Hematopoietic multipotent progenitor cell treated with erythropoietin and hydrocortisone succinate and interleukin-3 and kit ligand, for 15 days (in vitro differentiated cells): ENCODE measurements at regions not wholly inside any gene's neighbourhood (a gene's known extent, or its start where the extent isn't known, plus 50 kb on each side); places are given as distances from the start of the nearest gene placed in this dataset.

ENCODE experiments used
- DNase-seq: peaks from one replicate; pipeline ENCODE4 v3.0.0-alpha.2; 2015; ENCODE audit warnings: low spot score

DNA sequence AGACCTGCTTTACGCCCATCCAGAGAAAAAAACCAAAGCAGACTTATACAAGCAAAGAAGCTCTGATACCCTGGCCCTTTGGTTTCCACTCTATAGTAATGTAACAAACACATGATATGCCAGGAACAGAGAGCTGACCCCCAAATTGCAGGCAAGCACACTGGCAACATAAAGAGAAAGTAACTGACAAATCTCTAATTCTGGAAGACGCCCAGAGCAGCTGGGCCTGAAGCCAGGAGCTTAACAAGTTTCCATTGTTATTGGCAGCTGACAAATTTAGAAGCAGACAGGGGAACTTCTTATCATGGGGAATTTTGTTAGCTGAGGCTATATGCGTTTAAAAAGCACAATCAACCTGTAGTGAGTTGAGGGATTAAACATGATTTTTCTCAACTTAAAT is 158.0 kb downstream of the DLEU7 start:
- peak; percentile 4 for DNase-seq

DNA sequence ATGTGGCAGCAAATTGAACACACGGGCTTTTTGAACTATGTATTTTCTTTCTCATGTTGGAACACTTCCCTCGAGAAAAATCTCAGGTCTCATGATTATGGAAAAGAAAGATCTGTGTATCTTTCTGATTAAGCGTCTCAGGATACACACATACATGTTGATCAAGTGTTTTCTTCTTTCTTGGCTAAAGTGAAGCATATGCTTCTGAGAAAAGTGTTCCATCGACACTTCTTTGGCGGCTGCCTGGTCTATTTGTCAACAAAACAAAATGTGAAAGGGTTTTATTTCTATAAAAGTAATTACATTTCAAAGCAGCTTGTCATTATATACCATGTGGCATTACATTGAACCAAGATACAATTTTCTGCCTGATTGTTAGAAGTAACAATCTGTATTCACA is 157.5 kb downstream of the DLEU7 start:
- no peak for DNase-seq

DNA sequence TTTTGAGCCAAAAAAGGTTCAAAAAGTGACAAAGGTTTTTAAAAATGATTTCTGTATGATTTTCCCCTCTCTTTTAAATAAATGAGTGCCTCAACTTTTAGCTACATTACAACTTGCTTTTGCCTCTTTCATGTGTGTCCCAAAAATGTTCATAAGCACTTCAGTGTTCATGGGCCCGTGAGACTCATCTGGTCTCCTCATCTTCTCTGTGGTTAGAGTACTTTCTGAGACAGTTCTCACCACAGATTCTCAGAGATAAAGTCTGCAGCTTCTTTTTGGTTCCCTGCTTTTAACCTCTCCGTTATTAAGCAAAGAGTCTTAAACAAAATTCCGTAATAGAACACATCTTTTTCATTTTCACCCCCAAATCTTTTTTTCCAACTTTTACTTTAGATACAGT is 156.9 kb downstream of the DLEU7 start:
- DNase-seq, result no peak

DNA sequence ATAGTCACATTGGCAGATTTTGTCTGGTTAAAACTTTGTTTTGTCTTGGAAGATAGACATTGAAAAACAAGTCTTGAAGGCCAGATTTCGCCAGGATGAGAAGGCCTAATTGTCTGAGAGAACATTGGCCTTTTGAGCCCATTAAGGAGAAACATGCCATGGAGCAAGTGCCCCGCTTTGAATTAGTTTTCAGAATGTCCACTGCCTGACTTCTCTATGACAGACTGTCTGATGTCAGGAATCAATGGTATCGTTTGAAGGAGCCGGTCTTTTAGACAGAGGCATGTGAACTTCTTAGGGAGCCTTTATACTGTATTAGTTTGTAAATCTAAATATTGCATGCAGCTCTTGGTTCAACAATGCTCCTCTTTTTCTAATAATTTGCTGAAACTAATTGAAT is 155.9 kb downstream of the DLEU7 start:
- no peak for DNase-seq

DNA sequence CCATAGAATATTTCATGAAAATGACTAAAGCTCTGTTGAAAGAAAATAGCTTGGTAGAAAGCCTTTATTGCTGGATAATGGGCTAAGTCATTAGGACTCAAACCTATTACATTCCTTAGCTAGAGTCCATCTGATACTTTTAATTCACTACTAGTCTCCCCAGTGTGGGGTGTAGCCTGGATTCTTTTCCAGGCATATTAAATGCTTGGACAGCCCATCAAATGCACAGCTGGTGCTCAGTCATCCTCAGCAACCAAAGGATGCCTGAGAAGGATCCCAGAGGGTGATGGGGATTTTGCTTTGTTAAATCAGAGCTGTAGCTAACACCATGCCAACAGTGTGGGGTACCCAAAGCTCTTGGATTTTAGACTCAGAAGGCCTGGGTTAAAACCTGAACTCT is 153.5 kb downstream of the DLEU7 start:
- no peak for DNase-seq

DNA sequence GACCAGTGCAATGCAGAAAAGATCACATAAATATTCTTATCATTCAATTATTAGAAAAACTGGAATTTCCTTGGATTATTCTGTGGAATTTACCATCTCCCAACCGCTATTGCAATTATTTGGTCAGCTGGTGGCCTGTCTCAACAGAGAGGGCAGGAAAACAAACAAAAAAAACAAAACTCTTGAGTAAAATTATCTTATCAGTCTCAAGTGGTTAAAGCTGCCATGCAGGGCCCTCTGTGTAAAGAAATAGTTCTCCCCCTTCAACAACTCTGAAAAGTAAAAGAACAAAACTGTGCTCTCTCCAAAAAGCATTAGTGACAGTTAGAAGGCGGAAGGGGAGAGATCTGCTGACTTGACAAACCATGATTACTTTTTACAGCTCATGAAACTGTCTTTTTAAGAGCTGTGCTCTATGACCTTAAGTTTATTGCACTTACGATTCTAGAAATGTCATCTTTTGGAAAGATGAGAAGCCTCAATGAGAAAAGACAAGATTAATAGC is 152.3 kb downstream of the DLEU7 start:
- DNase-seq, result no peak

DNA sequence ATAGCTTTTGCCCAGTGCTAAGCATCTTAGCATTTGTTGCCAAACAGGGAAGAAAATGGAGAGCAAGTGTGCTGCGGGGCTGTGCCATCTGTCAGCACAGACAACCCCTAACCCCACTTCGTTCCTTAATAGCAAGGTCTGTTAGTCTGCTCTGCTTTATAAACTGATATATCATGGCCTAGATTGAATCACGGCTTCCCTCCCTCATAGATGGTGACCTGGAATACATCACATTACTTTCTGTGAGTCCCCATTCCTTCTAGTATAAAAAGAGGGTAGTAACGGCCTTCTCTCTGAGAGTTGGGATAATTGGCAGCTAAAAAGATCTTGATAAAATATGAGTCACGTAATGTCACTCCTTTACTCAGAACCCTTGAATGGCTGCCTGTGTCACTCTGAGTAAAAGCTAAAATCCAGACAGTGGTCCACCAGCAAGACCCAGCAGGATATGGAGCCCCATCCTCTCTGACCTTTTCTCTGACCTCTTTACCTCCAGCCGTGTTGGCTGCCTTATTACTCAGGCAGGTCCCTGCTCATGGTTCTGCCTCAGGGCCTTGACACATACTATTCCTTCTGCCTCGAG is 151.7 kb downstream of the DLEU7 start:
- DNase-seq, result no peak

DNA sequence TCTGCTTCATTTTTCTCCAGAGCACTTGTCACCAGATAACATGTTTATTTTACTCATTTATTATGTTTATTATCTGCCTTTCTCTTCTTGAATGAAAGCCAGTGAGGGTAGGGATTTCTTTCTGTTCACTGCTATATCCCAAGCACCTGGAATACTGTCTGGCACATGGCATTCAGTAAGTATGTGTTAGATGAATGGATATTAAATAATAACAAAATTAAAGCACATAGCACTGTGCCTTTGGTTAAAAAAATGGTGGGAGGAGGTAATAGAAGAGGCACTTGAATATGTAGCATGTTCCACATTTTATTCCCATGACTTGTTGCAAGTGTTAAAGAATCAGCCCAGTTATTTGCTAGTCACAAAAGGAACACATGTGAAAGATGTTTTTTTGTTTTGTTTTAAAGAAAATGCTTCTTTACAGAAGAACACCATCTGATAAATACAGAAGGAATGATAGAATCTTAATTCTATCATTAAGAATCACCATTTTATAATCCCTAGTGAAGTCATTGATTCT is 151.0 kb downstream of the DLEU7 start:
- no peak for DNase-seq

DNA sequence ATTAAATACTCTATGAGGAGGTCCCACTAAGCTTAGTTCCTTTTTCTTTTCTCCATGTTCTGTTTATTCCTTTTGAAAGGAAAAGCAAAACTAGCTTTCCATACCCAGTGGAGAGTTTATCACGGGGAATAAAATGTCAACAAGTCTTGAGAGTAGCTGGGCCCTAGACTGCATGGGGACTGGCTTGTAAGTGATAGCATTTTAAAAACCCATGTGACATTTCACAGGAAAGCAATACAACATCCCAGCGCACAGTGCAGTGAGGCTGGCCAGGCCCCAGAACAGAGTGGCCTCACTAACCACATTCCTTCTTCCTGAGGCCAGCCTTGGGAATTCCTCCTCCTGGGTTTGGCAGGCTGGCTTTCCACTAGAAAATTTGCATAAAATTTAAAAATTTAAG is 149.8 kb downstream of the DLEU7 start:
- no peak for DNase-seq

DNA sequence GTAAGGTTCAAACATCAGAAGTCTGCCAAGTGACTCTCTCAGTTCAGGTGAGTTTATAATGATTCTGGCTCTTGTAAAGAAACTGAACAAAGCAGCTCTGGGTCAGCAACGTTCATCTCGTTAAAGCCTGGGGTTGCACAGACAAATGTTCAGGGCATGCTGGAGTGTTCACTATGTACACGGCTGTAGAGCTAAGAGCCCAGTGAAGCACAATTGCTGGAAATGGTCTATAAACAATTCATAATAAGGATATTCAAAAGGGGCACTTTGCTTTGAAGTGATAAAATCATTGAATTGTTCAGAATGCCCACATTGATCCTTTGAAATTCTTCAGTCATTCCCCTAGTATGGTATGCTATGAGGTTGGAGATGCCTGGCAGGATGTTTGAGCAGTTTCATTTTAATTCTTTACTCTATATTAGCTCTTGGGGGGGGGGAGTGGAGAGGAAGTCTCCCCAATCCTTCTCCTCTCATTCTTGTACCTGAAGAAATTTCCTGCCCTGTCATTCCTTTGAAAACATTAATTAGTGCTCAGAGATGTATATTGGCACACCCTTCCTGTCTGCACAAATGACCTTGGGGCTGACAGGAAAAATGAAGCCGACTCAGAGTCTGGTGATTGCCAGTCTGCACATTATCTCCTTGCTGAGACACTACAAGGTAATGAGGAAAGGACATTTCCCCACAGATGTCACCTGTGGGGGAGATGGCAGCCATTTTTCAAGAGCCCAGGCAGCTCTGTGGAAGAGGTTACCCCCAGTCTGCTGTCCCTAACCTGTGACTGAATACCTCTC is 145.5 kb downstream of the DLEU7 start:
- no peak for DNase-seq

DNA sequence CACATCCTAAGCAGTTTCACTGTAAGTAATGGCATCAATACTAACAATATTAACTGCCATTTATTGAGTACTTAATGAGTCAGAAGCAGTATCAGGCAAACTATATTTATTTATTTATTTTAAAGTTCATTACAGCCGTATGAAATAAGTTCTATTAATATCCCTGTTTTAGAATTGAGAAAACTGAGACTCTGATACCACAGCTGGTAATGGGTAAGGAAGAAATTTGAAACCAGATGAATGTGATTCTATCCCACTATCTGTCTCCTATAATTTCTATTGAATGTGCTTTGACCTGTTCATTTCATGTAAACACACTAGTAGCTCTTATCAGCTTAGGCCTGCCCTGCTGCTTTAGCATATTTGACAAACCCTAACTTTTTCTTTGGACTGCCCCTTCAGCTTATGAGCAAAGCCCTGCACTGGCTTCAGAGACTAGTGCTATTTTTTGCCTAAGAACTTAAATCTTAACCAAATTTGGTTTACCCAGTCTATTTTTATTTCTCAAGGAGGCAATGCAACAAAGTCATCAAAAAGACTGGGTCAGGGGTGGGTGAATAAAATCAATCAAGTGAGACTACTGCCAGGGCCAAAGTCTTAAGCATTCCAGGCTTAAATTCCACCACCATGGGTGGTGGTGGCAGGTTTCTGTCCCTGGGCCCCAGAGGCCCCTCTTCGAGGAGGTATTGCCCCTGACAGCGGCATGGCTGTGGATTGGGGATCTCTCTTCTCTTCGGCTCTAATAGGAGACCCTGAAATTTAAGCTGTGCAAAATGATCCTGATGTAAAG is 143.4 kb downstream of the DLEU7 start:
- DNase-seq, result no peak

DNA sequence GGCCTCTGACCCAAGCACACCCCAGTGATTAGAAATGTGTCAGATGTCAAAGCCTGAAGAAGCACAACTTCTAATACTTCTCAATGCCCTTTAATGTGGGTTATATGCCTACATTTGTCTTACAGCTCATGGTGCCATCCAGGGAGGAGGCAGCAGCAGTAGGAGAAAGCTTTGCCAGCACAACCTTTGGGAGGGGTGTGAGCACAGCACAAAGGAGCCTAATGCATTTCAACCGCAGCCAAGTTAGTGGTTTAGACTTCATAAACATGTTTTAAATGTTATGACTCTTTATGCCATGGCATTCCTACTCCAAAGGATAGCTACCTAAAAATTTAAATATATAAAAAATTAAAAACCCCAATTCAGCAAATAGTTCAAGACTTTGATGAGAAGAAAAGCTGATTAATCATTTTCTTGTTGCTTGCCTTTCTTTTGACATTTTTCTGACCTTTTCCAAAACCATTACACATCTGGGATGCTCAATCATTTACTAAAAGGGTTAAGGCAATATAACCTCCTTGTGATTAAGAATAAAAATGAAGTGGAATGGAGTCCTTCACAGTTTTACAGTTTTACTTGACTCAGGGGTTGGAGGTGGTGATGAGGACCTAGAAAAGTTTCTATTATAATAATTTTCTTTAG is 142.7 kb downstream of the DLEU7 start:
- DNase-seq, result no peak

DNA sequence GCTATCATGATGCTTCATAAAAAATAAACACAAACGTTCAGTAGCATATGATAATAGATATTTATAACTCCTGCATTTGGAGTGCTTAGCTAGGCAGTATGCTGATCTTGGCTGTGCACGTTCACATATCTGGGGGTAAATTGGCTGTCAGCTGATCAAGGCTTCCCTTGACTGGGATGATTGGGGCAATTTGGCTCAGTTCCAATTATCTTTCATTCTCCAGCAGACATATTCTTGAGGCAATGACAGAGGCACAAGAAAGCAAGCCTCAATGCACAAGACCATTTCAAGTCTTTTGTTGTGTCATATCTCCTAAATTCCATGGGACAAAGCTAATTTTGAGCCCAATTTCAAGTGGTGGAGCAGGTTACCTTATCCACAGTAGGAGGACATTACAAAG is 142.0 kb downstream of the DLEU7 start:
- peak; percentile 10 for DNase-seq

DNA sequence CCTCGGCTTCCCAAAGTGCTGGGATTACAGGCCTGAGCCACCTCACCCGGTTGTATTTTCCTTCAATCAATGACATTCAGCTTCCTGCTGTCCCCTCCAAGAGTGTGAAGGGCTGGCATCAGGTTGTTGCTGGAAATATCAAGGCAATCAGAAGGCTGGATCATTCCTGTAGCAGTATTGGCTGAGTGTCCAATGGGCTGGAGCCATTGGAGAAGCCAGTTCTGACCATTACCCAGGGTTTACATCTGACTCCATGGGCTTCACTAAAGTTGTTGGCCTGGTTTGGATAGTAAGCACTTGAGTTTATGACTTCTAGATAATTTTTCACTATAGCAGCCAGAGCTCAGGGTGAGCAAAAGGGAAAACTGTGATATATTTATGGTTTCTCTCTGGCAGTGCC is 137.0 kb downstream of the DLEU7 start:
- no peak for DNase-seq

DNA sequence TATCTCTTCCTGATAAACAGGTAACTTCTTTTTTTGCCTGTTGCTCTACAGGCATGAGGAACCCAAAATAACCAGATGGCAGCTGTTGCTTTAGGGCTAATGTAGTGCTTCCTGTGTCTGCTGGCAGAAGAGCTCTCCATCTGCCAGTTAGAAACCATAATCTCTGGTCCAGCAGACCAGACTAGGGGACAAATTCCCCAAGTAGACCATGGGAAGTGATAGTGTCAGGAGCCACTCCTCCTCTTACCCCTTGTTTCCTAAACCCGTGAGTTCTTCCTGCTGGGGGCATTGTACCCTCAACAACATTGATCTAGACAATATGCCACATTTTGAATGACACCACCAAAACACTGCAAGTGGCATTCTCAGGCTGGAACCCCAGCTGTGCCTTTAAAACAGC is 135.9 kb downstream of the DLEU7 start:
- DNase-seq, result no peak

DNA sequence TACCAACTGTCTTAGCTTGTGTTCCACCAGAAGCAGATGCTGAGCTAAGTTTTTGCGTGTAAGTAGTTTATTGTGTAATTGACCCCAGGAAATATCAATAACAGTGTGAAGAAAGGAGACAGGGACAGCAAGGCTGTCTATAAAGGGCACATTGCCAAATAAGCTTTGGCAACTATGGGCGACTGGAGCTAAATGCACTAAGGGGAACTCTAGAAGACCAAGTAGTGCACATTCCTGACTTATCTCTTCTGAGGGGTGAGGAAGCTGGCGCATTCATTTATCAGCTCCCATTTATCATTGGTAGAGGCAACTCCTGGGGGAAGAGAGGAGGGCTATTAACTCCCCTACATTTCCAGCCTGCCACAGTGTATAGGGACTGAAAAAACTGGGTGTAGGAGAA is 135.0 kb downstream of the DLEU7 start:
- no peak for DNase-seq

DNA sequence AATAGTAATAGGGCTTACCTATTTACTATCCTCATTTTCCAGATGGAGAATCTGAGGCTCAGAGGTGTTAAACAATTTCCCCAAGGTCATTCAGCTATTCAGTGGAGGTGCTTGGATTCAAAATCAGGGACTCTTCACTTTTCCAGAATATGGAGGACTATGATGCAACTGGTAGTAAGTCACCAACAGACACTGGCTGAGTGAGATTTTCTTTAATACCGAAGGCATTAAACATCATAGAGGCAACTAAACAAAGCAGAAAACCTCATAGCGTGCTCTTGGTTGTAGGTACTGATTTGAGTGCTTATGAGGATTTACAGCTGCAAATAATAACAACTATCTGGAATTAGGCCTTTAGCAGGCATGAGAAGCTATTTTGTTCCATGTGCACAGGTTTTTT is 134.4 kb downstream of the DLEU7 start:
- no peak for DNase-seq

DNA sequence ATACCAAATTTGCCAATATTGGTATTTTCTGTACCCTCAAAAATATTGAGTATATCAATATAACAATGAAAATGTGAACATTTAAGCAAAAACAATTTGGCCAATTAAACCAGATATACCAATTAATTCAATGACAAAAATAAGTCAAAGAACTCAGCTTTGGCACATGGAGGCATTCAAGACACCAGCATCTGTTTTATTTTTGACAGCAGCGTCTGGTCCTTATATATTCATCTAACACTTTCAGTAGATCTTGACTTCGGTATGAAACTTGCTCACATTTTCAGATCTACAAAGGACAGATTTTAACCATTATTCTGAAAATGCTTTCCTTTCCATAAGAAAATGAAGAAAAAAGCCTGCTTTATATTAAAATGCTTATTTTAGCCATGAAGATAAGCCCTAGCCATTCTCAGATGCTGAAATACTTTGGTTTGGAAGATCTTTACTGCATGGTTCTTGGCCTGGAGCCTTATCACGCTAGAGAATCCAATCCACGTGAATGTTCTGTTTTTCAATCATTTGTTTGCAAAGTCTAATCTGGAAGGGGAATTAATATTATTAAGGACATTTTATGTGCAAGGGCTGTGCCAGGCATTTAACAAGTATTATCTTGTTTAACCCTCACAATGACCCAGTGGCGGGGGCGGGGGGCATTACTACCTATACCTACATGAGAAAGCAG is 132.2 kb downstream of the DLEU7 start:
- no peak for DNase-seq

DNA sequence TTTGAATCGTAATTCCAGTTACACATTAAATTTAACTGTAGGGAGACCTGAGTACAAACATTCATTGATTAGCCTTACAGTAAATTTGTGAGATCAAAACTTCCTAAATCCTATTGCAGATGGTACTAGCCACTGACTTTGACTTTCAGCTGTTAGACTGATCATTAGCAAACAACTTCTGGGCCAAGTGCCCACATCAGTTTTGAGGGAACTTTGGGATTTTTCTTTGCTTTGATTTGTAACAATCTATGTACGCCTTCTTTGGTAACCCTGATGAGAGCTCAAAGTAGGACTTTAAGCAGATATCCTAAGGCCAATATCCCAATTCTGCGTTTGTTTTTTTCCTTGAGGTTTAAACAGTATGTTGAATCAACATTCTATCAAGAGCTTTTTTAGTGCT is 131.5 kb downstream of the DLEU7 start:
- DNase-seq, result no peak

DNA sequence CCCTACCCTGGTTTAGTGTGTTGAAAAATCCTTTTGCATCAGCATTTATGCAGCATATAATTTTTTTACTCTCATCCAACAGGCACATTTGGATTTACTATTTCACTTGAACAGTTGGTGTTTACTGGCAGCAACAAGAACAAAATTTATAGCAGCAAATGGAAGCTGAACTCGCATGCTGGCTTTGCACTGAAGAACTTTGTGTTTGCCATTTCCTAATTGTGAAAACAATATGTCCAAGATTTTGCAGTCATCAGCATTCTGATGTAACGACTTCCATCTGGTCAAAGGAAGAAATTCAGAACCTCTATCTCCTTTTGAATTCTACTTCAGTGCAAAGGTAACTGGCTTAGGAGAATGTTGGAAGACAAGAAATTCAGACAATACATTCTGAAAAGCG is 131.0 kb downstream of the DLEU7 start:
- no peak for DNase-seq

DNA sequence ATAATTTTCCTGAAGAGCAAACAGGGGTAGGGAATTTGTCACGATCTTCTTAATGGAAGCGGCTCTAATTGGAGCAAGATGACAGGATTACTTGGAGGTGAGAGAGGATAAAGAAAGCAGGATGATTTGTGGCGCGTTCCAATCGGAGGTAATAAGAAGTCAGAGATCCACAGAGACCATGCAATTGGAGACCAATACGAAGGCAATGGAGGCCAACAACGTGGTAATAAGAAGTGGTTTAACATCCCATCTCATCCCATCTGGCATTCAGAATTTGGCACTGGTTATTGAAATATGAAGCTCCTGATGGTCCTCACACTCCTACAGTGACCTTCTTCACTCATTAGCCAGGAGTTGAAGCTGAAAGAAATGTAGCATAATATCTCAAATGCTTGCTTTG is 130.6 kb downstream of the DLEU7 start:
- DNase-seq, result no peak
